ENCODE measurements at regions not wholly inside any gene's neighbourhood (a gene's known extent, or its start where the extent isn't known, plus 50 kb on each side); places are given as distances from the start of the nearest gene placed in this dataset.
"Not testable (repeated sequence)": the region's sequence is repeated elsewhere in the genome, so short reads cannot be mapped to it uniquely, and the experiment has no call there.

- no peak overlapping the region for H3K27ac ChIP-seq (replicated peaks)
- intact Hi-C loops (cut with micrococcal nuclease): no loop called here
- no peak overlapping the region for H3K4me3 ChIP-seq
- no peak for TF ChIP-seq CTCF (IDR thresholded peaks at IDR 0.05; ENCODE audit: borderline replicate concordance)
- no peaks in the 10 kb centered on the region for H3K4me1 ChIP-seq
- DNase-seq: no peak
- no peaks in the 10 kb centered on the region for H3K36me3 ChIP-seq
- peaks cover 20% of the 10 kb centered on the region for H3K27me3 ChIP-seq (ENCODE audit: low read depth)
- H3K9me3 ChIP-seq (replicated peaks): no peaks in the 10 kb centered on the region
Measured at GRCh38 chr6:151178373-151178772, 61.4 kb upstream of the AKAP12 start.

GRCh38 chr6:151179321-151179720, 60.4 kb upstream of the AKAP12 start:
- Histone ChIP-seq H3K9me3 (replicated peaks) (no peaks in the 10 kb centered on the region), H3K27ac (replicated peaks) (no peak overlapping the region), H3K27me3 (ENCODE audit: low read depth) (peaks cover 20% of the 10 kb centered on the region), H3K4me3 (no peak overlapping the region), H3K36me3 (no peaks in the 10 kb centered on the region), H3K4me1 (no peaks in the 10 kb centered on the region)
- TF ChIP-seq CTCF (IDR thresholded peaks at IDR 0.05; ENCODE audit: borderline replicate concordance): no peak
- no peak for DNase-seq
- intact Hi-C loops (cut with micrococcal nuclease): no loop called here

- no peak for DNase-seq
- Histone ChIP-seq H3K4me3 (no peak overlapping the region), H3K27me3 (ENCODE audit: low read depth) (peaks cover 20% of the 10 kb centered on the region), H3K4me1 (no peaks in the 10 kb centered on the region), H3K27ac (replicated peaks) (no peak overlapping the region), H3K9me3 (replicated peaks) (no peaks in the 10 kb centered on the region), H3K36me3 (no peaks in the 10 kb centered on the region)
- intact Hi-C loops (cut with micrococcal nuclease): no loop called here
- TF ChIP-seq CTCF (IDR thresholded peaks at IDR 0.05; ENCODE audit: borderline replicate concordance): no peak
Measured at GRCh38 chr6:151180330-151181048, 59.3 kb upstream of the AKAP12 start.

GRCh38 chr6:151181706-151182363, 57.9 kb upstream of the AKAP12 start:
- intact Hi-C loops (cut with micrococcal nuclease): no loop called here
- Histone ChIP-seq H3K36me3 (no peaks in the 10 kb centered on the region), H3K4me1 (no peaks in the 10 kb centered on the region), H3K27ac (replicated peaks) (no peak overlapping the region), H3K27me3 (ENCODE audit: low read depth) (peaks cover 20% of the 10 kb centered on the region), H3K9me3 (replicated peaks) (no peaks in the 10 kb centered on the region), H3K4me3 (no peak overlapping the region)
- DNase-seq: no peak
- TF ChIP-seq CTCF (IDR thresholded peaks at IDR 0.05; ENCODE audit: borderline replicate concordance): no peak

GRCh38 chr6:151182958-151183357, 56.8 kb upstream of the AKAP12 start:
- H3K4me1 ChIP-seq; intact Hi-C loops (cut with micrococcal nuclease); H3K9me3 ChIP-seq (replicated peaks); H3K36me3 ChIP-seq; DNase-seq; H3K27ac ChIP-seq (replicated peaks); H3K4me3 ChIP-seq: not testable (repeated sequence)
- H3K27me3 ChIP-seq (ENCODE audit: low read depth): peaks cover 19% of the 10 kb centered on the region

- Histone ChIP-seq H3K27me3 (ENCODE audit: low read depth) (no peaks in the 10 kb centered on the region), H3K36me3 (no peaks in the 10 kb centered on the region), H3K9me3 (replicated peaks) (no peaks in the 10 kb centered on the region), H3K4me3 (no peak overlapping the region), H3K27ac (replicated peaks) (no peak overlapping the region), H3K4me1 (no peaks in the 10 kb centered on the region)
- DNase-seq: no peak
- intact Hi-C loops (cut with micrococcal nuclease): no loop called here
- no peak for TF ChIP-seq CTCF (IDR thresholded peaks at IDR 0.05; ENCODE audit: borderline replicate concordance)
Measured at GRCh38 chr6:151185148-151185547, 54.6 kb upstream of the AKAP12 start.

Measured in left ventricle myocardium inferior (tissue), 1 donor.